LNCaP clone FGC (cell line): ENCODE measurements at regions not wholly inside any gene's neighbourhood (a gene's known extent, or its start where the extent isn't known, plus 50 kb on each side); places are given as distances from the start of the nearest gene placed in this dataset.

Source experiments
- DNase-seq: peaks from one replicate; pipeline ENCODE4 v3.0.0-alpha.2; 2011; ENCODE audit warnings: low read depth
- H3K4me3 ChIP-seq: 2 replicates; pipeline ENCODE4 v1.5.1; 2011; ENCODE audit warnings: mild to moderate bottlenecking, low read depth, low read length, control low read depth
- TF ChIP-seq, protein P1 (sequence below): IDR thresholded peaks from 2 replicates; pipeline ENCODE4 v1.5.1; 2012; ENCODE audit warnings: mild to moderate bottlenecking; ENCODE audit not compliant: control insufficient read depth, insufficient read depth; ENCODE audit errors: extremely low read depth

- DNase-seq: no peak
- TF ChIP-seq, protein P1, sequence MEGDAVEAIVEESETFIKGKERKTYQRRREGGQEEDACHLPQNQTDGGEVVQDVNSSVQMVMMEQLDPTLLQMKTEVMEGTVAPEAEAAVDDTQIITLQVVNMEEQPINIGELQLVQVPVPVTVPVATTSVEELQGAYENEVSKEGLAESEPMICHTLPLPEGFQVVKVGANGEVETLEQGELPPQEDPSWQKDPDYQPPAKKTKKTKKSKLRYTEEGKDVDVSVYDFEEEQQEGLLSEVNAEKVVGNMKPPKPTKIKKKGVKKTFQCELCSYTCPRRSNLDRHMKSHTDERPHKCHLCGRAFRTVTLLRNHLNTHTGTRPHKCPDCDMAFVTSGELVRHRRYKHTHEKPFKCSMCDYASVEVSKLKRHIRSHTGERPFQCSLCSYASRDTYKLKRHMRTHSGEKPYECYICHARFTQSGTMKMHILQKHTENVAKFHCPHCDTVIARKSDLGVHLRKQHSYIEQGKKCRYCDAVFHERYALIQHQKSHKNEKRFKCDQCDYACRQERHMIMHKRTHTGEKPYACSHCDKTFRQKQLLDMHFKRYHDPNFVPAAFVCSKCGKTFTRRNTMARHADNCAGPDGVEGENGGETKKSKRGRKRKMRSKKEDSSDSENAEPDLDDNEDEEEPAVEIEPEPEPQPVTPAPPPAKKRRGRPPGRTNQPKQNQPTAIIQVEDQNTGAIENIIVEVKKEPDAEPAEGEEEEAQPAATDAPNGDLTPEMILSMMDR: no peak
- no peak overlapping the region for H3K4me3 ChIP-seq
Observed at GRCh38 chr1:234985516-234986294, 142.9 kb downstream of the TOMM20 start.

DNA sequence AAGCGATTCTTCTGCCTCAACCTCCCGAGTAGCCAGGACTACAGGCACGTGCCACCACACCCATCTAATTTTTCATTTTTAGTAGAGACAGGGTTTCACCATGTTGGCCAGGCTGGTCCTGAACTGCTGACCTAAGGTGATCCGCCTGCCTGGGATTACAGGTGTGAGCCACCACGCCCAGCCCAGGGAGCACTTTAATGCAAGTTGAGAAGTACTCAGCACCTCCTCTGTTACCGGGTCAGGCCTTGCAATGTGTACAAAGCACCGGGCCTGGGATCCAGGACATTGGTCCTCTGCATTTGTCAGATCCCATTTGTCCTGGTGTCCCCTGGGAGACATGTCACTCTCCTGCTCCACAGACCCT is 143.6 kb downstream of the TOMM20 start:
- TF ChIP-seq, protein P1: no peak
- DNase-seq: no peak
- no peak overlapping the region for H3K4me3 ChIP-seq

DNA sequence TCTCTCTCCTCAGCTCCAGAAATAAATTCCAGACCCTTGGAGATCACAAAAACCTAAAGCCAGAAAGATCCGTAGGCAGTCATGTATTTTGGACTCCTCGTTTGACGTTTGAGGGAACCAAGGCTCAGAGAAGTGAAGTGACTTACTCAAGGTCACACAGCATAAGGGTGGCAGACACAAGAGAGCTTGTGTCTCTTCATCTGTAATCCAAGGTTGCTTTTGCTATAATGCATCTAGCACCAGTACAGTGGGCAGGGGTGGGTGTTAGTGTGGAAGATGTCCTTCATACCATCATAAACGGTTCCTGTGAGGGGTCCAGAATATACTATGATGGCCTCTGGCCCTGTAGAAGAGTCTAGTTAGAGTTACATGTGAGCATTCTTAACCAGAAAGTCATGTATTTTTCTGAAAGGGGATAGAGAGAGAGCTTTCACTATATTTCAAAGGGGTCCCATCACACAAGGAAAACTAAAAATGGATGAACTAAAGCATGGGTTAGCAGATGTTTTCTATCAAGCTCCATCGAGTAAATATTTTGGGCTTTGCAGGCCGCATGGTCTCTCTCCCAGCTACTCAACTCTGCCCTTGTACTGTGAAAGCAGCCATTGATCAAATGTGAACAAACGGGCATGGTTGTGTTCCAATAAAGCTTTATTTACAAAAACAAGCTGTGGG is 144.9 kb downstream of the TOMM20 start:
- TF ChIP-seq, protein P1: no peak
- no peak overlapping the region for H3K4me3 ChIP-seq

DNA sequence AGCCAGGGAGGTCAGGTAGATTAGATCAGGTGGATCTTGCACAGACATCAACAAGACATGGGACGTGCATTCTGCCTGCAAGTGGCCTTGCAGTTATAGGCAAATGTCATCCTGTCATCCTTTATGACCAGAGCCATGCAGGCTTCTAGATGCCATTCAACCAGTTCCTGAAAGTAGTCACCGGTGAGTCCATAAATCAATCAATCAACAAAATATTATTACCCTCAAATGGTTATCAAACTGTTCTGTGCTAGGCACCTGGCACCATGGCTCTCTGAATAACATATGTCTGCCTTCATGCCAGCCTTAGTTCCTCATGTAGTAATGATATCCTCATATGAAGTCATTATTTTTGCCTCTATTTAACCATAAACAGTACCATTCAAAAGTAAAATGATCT is 146.9 kb downstream of the TOMM20 start:
- TF ChIP-seq, protein P1: no peak
- DNase-seq: no peak
- no peak overlapping the region for H3K4me3 ChIP-seq

More for the DNA sequence above, 144.9 kb downstream of the TOMM20 start:
- no peak for DNase-seq

- no peak overlapping the region for H3K4me3 ChIP-seq
- DNase-seq: no peak
- TF ChIP-seq, protein P1: no peak
Observed at GRCh38 chr1:234980645-234981396, 147.8 kb downstream of the TOMM20 start.

- no peak for DNase-seq
- TF ChIP-seq, protein P1: no peak
- H3K4me3 ChIP-seq: no peak overlapping the region
Observed at GRCh38 chr1:234980291-234980644, 148.4 kb downstream of the TOMM20 start.
